Right atrium auricular region (tissue), 2 donors: ENCODE measurements at regions not wholly inside any gene's neighbourhood (a gene's known extent, or its start where the extent isn't known, plus 50 kb on each side); places are given as distances from the start of the nearest gene placed in this dataset.

Experiments
- DNase-seq: peaks from one replicate; pipeline ENCODE4 v3.0.0-alpha.2; 2019; ENCODE audit warnings: low spot score
- H3K27ac ChIP-seq, 2 donors: fragments of 200-600 bp; sonication (generic); 1 replicate in 1 of 2; 2 replicates in 1 of 2; pipeline ENCODE4 v1.5.1; 2016 to 2019
- H3K27me3 ChIP-seq, 2 donors: fragments of 200-600 bp; sonication (generic); one replicate each; pipeline versions ENCODE4 v1.5.1 to v1.6.0; 2017 to 2019
- H3K36me3 ChIP-seq: fragments of 200-600 bp; sonication (generic); one replicate; pipeline ENCODE4 v1.5.1; 2016
- H3K4me1 ChIP-seq, 2 donors: fragments of 200-600 bp; sonication (generic); one replicate each; pipeline versions ENCODE4 v1.5.1 to v1.6.0; 2017 to 2019
- H3K4me3 ChIP-seq, 2 donors: fragments of 200-600 bp; sonication (generic); 1 replicate in 1 of 2; 2 replicates in 1 of 2; pipeline ENCODE4 v1.5.1; 2017 to 2019; ENCODE audit warnings: mild to moderate bottlenecking in 1 of 2, moderate library complexity in 1 of 2
- H3K9me3 ChIP-seq, 2 donors: fragments of 200-600 bp; sonication (generic); one replicate each; pipeline ENCODE4 v1.5.1; 2019
- CTCF ChIP-seq, 2 donors: fragments of 200-600 bp; sonication (generic); IDR thresholded peaks; one replicate each; pipeline ENCODE4 v1.5.1; 2019; ENCODE audit warnings: antibody characterized with exemption in 2 of 2

- TF ChIP-seq CTCF (IDR thresholded peaks at IDR 0.05): no peak
- DNase-seq: no peak
- peak overlapping the region in 1 of 2 donors; percentile 36 for H3K27ac ChIP-seq
Observed at GRCh38 chr21:38888991-38889561, 83.3 kb downstream of the ETS2 start.

DNA sequence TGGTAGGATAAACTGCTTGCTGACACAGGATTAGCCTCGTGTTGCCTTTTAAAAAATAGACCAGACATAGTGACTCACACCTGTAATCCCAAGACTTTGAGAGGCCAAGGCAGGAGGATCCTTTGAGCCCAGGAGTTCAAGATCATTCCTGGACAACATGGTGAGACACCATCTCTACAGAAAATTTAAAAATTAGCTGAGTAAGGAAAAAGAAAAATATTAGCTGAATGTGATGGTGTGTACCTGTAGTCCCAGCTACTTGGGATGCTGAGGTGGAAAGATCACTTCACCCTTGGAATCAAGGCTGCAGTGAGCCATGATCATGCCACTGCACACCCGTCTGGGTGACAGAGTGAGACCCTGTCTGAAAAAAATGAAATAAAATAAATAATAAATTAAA is 82.0 kb downstream of the ETS2 start:
- peaks cover 9 to 28% of the 10 kb centered on the region in 2 donors for H3K9me3 ChIP-seq
- H3K4me3 ChIP-seq: no peak overlapping the region
- H3K4me1 ChIP-seq: no peaks in the 10 kb centered on the region
- TF ChIP-seq CTCF (IDR thresholded peaks at IDR 0.05): no peak
- H3K27me3 ChIP-seq: no peaks in the 10 kb centered on the region
- H3K36me3 ChIP-seq: no peaks in the 10 kb centered on the region
- no peak for DNase-seq
- H3K27ac ChIP-seq: no peak overlapping the region

More at GRCh38 chr21:38888991-38889561, 83.3 kb downstream of the ETS2 start:
- Histone ChIP-seq H3K9me3 (peaks cover 9 to 20% of the 10 kb centered on the region in 2 donors), H3K4me1 (no peaks in the 10 kb centered on the region), H3K36me3 (no peaks in the 10 kb centered on the region), H3K4me3 (no peak overlapping the region), H3K27me3 (no peaks in the 10 kb centered on the region)

- no peak overlapping the region for H3K4me3 ChIP-seq
- TF ChIP-seq CTCF (IDR thresholded peaks at IDR 0.05): no peak
- H3K4me1 ChIP-seq: no peaks in the 10 kb centered on the region
- H3K27ac ChIP-seq: no peak overlapping the region
- no peak for DNase-seq
- no peaks in the 10 kb centered on the region for H3K27me3 ChIP-seq
- no peaks in the 10 kb centered on the region for H3K36me3 ChIP-seq
- peaks cover 9 to 28% of the 10 kb centered on the region in 2 donors for H3K9me3 ChIP-seq
Observed at GRCh38 chr21:38887062-38887686, 81.4 kb downstream of the ETS2 start.

- DNase-seq: no peak
- peaks cover 9 to 37% of the 10 kb centered on the region in 2 donors for H3K9me3 ChIP-seq
- H3K27ac ChIP-seq: no peak overlapping the region
- H3K4me1 ChIP-seq: no peaks in the 10 kb centered on the region
- no peak for TF ChIP-seq CTCF (IDR thresholded peaks at IDR 0.05)
- H3K36me3 ChIP-seq: no peaks in the 10 kb centered on the region
- no peak overlapping the region for H3K4me3 ChIP-seq
- H3K27me3 ChIP-seq: no peaks in the 10 kb centered on the region
Observed at GRCh38 chr21:38885909-38886308, 80.2 kb downstream of the ETS2 start.

- no peak overlapping the region for H3K4me3 ChIP-seq
- H3K27ac ChIP-seq: no peak overlapping the region
- no peak for DNase-seq
- H3K4me1 ChIP-seq: no peaks in the 10 kb centered on the region
- TF ChIP-seq CTCF (IDR thresholded peaks at IDR 0.05): no peak
- no peaks in the 10 kb centered on the region for H3K36me3 ChIP-seq
- no peaks in the 10 kb centered on the region for H3K27me3 ChIP-seq
- H3K9me3 ChIP-seq: peaks cover 9 to 51% of the 10 kb centered on the region in 2 donors
Observed at GRCh38 chr21:38884440-38884839, 78.7 kb downstream of the ETS2 start.

- no peak for TF ChIP-seq CTCF (IDR thresholded peaks at IDR 0.05)
- no peak for DNase-seq
- Histone ChIP-seq H3K36me3 (no peaks in the 10 kb centered on the region), H3K4me1 (no peaks in the 10 kb centered on the region), H3K9me3 (peaks cover 9 to 49% of the 10 kb centered on the region in 2 donors), H3K27me3 (no peaks in the 10 kb centered on the region), H3K4me3 (no peak overlapping the region), H3K27ac (no peak overlapping the region)
Observed at GRCh38 chr21:38883142-38883541, 77.4 kb downstream of the ETS2 start.
